SK-N-SH (cell line): ENCODE measurements at regions not wholly inside any gene's neighbourhood (a gene's known extent, or its start where the extent isn't known, plus 50 kb on each side); places are given as distances from the start of the nearest gene placed in this dataset.

ENCODE experiments used
- FOSL2 ChIP-seq: IDR thresholded peaks from 2 replicates; pipeline ENCODE4 v1.4.0; 2012; ENCODE audit warnings: low read depth, mild to moderate bottlenecking, moderate library complexity, borderline replicate concordance
- RXRA ChIP-seq: IDR thresholded peaks from 2 replicates; pipeline ENCODE4 v1.4.0; 2012; ENCODE audit warnings: low read depth, mild to moderate bottlenecking, borderline replicate concordance

DNA sequence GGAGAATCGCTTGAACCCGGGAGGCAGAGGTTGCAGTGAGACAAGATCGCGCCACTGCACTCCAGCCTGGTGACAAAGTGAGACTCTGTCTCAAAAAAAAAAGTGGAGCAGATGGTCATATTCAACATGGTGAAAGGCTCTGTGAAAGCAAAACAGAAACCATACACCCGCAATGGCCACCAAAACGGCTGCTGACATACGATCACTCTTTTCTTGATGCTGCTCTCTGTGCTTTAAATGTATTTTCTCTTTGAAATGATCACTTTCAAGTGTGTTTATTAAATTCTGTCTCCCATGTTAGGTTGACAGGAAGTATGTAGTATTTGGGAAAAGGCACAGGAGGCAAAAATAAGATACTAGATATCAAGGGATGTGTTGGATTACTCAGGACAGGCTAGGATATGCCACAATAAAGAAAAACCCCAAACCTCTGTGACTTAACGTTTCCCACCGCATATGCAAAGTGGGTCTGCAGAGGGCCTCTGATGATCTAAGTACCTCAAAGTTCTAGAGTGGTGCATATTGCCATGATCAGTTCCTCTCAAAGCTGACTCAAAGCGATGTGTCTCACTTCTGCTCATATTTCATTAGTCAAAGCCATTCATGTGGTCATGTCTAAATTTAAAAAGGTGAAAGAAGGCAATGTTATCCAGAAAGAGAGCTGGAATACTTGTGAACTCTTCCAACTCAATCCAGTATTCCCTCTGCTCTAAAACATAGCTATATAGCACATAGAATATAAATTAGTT, 155.1 kb upstream of the SOX4 start:
- no peak for TF ChIP-seq FOSL2
- no peak for TF ChIP-seq RXRA
